IMR-90 (cell line): ENCODE measurements at regions not wholly inside any gene's neighbourhood (a gene's known extent, or its start where the extent isn't known, plus 50 kb on each side); places are given as distances from the start of the nearest gene placed in this dataset.

Experiments
- ATAC-seq: fragments of 200-7000 bp; cut with Tn5 transposase; 2 replicates; pipeline ENCODE4 v1.9.1; 2020; ENCODE audit warnings: low read depth, mild to moderate bottlenecking, moderate library complexity
- BruUV-seq: library from RNA; stranded (reverse); fragments of 400-500 nt; replicated peaks from 2 replicates; lab custom pipeline; 2021; lab: Mats Ljungman, UMichigan
- CTCF ChIA-PET: fragments of 300-600 bp; formaldehyde crosslinking; extraction: SDS; loops from one replicate; lab custom pipeline; 2021; ENCODE audit warnings: antibody characterized with exemption; lab: Yijun Ruan, JAX
- POLR2A ChIA-PET: fragments of 300-600 bp; sonication (Branson Sonifier 250); formaldehyde crosslinking; loops from one replicate; lab custom pipeline; 2022; ENCODE audit warnings: antibody characterized with exemption; ENCODE audit not compliant: unreplicated experiment; lab: Charles Lee
- DNase-seq: peaks from one replicate; pipeline ENCODE4 v3.0.0; 2013
- H2AFZ ChIP-seq: replicated peaks from 2 replicates; pipeline ENCODE3; 2013; ENCODE audit warnings: low read length, mild to moderate bottlenecking; ENCODE audit not compliant: poor library complexity
- H2AK5ac ChIP-seq: 2 replicates; pipeline ENCODE4 v1.6.1; 2013; ENCODE audit warnings: low read depth, low read length, inconsistent platforms
- H2AK9ac ChIP-seq: replicated peaks from 2 replicates; pipeline ENCODE3; 2013; ENCODE audit warnings: mild to moderate bottlenecking, low read depth, low read length, moderate library complexity; ENCODE audit not compliant: poor library complexity
- H2BK120ac ChIP-seq: 2 replicates; pipeline ENCODE4 v1.6.1; 2013; ENCODE audit warnings: low read depth, low read length, inconsistent platforms
- H2BK15ac ChIP-seq: 3 replicates; pipeline ENCODE4 v1.6.1; 2013; ENCODE audit warnings: low read depth, low read length, inconsistent platforms
- H2BK20ac ChIP-seq: 2 replicates; pipeline ENCODE4 v1.6.1; 2013; ENCODE audit warnings: low read depth, mild to moderate bottlenecking, inconsistent platforms, low read length, moderate library complexity
- H2BK5ac ChIP-seq: 2 replicates; pipeline ENCODE4 v1.6.1; 2013; ENCODE audit warnings: mild to moderate bottlenecking, low read depth, low read length, inconsistent platforms; ENCODE audit not compliant: poor library complexity, severe bottlenecking
- H3K14ac ChIP-seq: replicated peaks from 2 replicates; pipeline ENCODE4 v1.6.1; 2013; ENCODE audit warnings: low read depth, low read length, inconsistent platforms
- H3K18ac ChIP-seq: 2 replicates; pipeline ENCODE4 v1.6.1; 2013; ENCODE audit warnings: low read depth, low read length, control low read depth
- H3K23ac ChIP-seq: 2 replicates; pipeline ENCODE4 v1.6.1; 2013; ENCODE audit warnings: low read depth, low read length, inconsistent platforms
- H3K27ac ChIP-seq: 2 replicates; pipeline ENCODE4 v1.5.1; 2013; ENCODE audit warnings: mild to moderate bottlenecking, control low read depth, low read length; ENCODE audit not compliant: insufficient read depth
- H3K27me3 ChIP-seq: 2 replicates; pipeline ENCODE4 v1.6.1; 2013; ENCODE audit warnings: low read length; ENCODE audit not compliant: control insufficient read depth, insufficient read depth
- H3K36me3 ChIP-seq: 2 replicates; pipeline ENCODE4 v1.6.1; 2013; ENCODE audit warnings: low read length, mixed read lengths; ENCODE audit not compliant: control insufficient read depth, insufficient read depth
- H3K4ac ChIP-seq: 2 replicates; pipeline ENCODE4 v1.6.1; 2013; ENCODE audit warnings: low read depth, low read length, inconsistent platforms
- H3K4me1 ChIP-seq: 2 replicates; pipeline ENCODE4 v1.6.1; 2013; ENCODE audit warnings: low read length, mixed read lengths; ENCODE audit not compliant: control insufficient read depth, insufficient read depth
- H3K4me2 ChIP-seq: 2 replicates; pipeline ENCODE4 v1.6.1; 2013; ENCODE audit warnings: low read depth, mild to moderate bottlenecking, control low read depth, low read length, moderate library complexity
- H3K4me3 ChIP-seq: 2 replicates; pipeline ENCODE4 v1.5.1; 2013; ENCODE audit warnings: low read depth, mild to moderate bottlenecking, control low read depth, low read length, moderate library complexity; ENCODE audit not compliant: insufficient read depth
- H3K56ac ChIP-seq: 2 replicates; pipeline ENCODE4 v1.6.1; 2013; ENCODE audit warnings: low read length, inconsistent platforms; ENCODE audit not compliant: insufficient read depth; ENCODE audit errors: extremely low read depth
- H3K79me1 ChIP-seq, 2 experiments: 2 replicates each; pipeline ENCODE4 v1.6.1; 2013; ENCODE audit warnings: low read length in 2 of 2, inconsistent platforms in 1 of 2, low read depth in 1 of 2
- H3K9ac ChIP-seq: 2 replicates; pipeline ENCODE4 v1.6.1; 2013; ENCODE audit warnings: low read depth, low read length, control low read depth
- H3K9me1 ChIP-seq: 2 replicates; pipeline ENCODE4 v1.6.1; 2013; ENCODE audit warnings: low read length, inconsistent platforms; ENCODE audit not compliant: insufficient read depth
- H3K9me3 ChIP-seq: 2 replicates; pipeline ENCODE4 v1.6.1; 2013; ENCODE audit warnings: low read length; ENCODE audit not compliant: control insufficient read depth, insufficient read depth
- H4K20me1 ChIP-seq: 2 replicates; pipeline ENCODE4 v1.6.1; 2013; ENCODE audit warnings: low read length, inconsistent platforms; ENCODE audit not compliant: insufficient read depth
- H4K5ac ChIP-seq: 2 replicates; pipeline ENCODE4 v1.6.1; 2013; ENCODE audit warnings: mild to moderate bottlenecking, low read depth, low read length, control low read depth
- H4K8ac ChIP-seq, 2 experiments: 2 replicates each; pipeline ENCODE4 v1.6.1; 2013; ENCODE audit warnings: low read depth in 2 of 2, low read length in 2 of 2, control low read depth in 1 of 2, inconsistent platforms in 1 of 2
- H4K91ac ChIP-seq: 2 replicates; pipeline ENCODE4 v1.6.1; 2013; ENCODE audit warnings: low read depth, low read length, inconsistent platforms; ENCODE audit not compliant: insufficient read depth
- FOS ChIP-seq: fragments of 150-350 bp; IDR thresholded peaks from 2 replicates; pipeline ENCODE4 v1.6.1; 2016; ENCODE audit warnings: low read depth, low read length
- WGBS, 2 experiments: methylation state at CpG; one replicate each; pipeline versions ENCODE4 v1.1.5 to v1.1.7; 2013; ENCODE audit warnings: missing lambda C conversion rate in 2 of 2; ENCODE audit not compliant: insufficient read length in 1 of 2; ENCODE audit errors: extremely low coverage in 2 of 2; 5-methylcytosine and 5-hydroxymethylcytosine counted together
- dilution Hi-C: fragments of 300-500 bp; cut with HindIII; formaldehyde crosslinking; loops from one replicate; pipeline ENCODE4 v1.14.3; 2018; ENCODE audit warnings: low sequenced_read_pairs; ENCODE audit not compliant: unreplicated experiment
- in situ Hi-C: fragments of 300-500 bp; cut with MboI; formaldehyde crosslinking; loops from 3 replicates; pipeline ENCODE4 v1.14.3; 2019; ENCODE audit warnings: low sequenced_read_pairs, inconsistent platforms, mixed read lengths
- intact Hi-C: fragments of 100-400 bp; cut with micrococcal nuclease; formaldehyde crosslinking; loops from 2 replicates; pipeline ENCODE4 v1.10.0; 2022
- TF ChIP-seq, protein P1 (sequence below): conservative IDR thresholded peaks from 2 replicates; pipeline ENCODE4 v1.5.1; 2012; ENCODE audit warnings: mild to moderate bottlenecking, low read depth, low read length, improper control_type of control experiment

DNA sequence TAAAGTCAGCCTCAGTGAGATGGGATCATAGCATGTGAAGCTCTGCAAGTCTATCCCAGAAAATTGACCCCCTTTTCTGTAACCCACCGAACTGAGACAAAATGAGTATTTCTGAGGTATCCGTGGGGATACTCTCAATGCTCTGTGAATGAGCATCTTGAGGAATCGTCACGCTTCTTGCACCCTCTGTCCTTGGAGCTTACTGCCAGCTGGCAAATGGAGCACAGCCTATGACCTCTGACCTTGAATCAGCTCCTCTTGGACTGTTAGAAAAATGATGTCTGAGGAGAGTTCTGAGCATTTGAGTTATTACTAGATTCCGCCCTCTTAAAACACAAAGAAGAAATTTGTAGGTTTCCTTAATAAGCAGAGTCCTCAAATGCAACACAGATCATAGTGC is 342.1 kb downstream of the ZFHX3 start:
- Histone ChIP-seq H4K20me1 (no peaks in the 10 kb centered on the region), H2BK120ac (no peak overlapping the region), H3K79me1 (no peaks in the 10 kb centered on the region), H2BK5ac (no peak overlapping the region), H4K5ac (no peak overlapping the region), H3K4ac (no peak overlapping the region), H3K36me3 (no peaks in the 10 kb centered on the region), H3K9me3 (peaks cover 2% of the 10 kb centered on the region), H2BK15ac (no peak overlapping the region), H2BK20ac (no peak overlapping the region), H2AK9ac (no peak overlapping the region), H3K4me1 (no peaks in the 10 kb centered on the region), H3K23ac (no peak overlapping the region), H3K27me3 (no peaks in the 10 kb centered on the region), H3K56ac (no peak overlapping the region), H3K4me2 (no peak overlapping the region), H4K91ac (no peak overlapping the region), H2AK5ac (no peak overlapping the region), H3K9me1 (no peaks in the 10 kb centered on the region), H3K4me3 (no peak overlapping the region), H2AFZ (no peak overlapping the region), H3K27ac (no peak overlapping the region), H3K14ac (no peak overlapping the region), H3K18ac (no peak overlapping the region), H4K8ac (no peak overlapping the region), H3K9ac (no peak overlapping the region)
- intact Hi-C loops = no loop called here
- dilution Hi-C loops = no loop called here
- in situ Hi-C loops = no loop called here
- no TSS peak for BruUV-seq
- ChIA-PET CTCF (no interaction called here), POLR2A (no interaction called here)
- TF ChIP-seq, protein P1, sequence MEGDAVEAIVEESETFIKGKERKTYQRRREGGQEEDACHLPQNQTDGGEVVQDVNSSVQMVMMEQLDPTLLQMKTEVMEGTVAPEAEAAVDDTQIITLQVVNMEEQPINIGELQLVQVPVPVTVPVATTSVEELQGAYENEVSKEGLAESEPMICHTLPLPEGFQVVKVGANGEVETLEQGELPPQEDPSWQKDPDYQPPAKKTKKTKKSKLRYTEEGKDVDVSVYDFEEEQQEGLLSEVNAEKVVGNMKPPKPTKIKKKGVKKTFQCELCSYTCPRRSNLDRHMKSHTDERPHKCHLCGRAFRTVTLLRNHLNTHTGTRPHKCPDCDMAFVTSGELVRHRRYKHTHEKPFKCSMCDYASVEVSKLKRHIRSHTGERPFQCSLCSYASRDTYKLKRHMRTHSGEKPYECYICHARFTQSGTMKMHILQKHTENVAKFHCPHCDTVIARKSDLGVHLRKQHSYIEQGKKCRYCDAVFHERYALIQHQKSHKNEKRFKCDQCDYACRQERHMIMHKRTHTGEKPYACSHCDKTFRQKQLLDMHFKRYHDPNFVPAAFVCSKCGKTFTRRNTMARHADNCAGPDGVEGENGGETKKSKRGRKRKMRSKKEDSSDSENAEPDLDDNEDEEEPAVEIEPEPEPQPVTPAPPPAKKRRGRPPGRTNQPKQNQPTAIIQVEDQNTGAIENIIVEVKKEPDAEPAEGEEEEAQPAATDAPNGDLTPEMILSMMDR = no peak
- TF ChIP-seq FOS = no peak
- DNase-seq = no peak
- no CpG with 5 or more reads among the region's 5 CpGs for WGBS, 2 experiments
- ATAC-seq = no peak
